ENCODE measurements at regions not wholly inside any gene's neighbourhood (a gene's known extent, or its start where the extent isn't known, plus 50 kb on each side); places are given as distances from the start of the nearest gene placed in this dataset.

GRCh38 chr10:28822719-28823464 is 145.6 kb downstream of the BAMBI start:
- H3K9me3 ChIP-seq = no peaks in the 10 kb centered on the region
- DNase-seq (ENCODE audit: low spot score) (no peak), ATAC-seq (ENCODE audit: insufficient number of reproducible peaks, low FRiP score, low read depth) (no peak)
- no peaks in the 10 kb centered on the region for H3K36me3 ChIP-seq
- no peak for TF ChIP-seq CTCF (IDR thresholded peaks at IDR 0.05)
- no peak overlapping the region for H3K4me3 ChIP-seq
- no peak overlapping the region for H3K27ac ChIP-seq
- no peaks in the 10 kb centered on the region for H3K27me3 ChIP-seq (replicated peaks; ENCODE audit: insufficient read depth)
- H3K4me1 ChIP-seq (ENCODE audit: control insufficient read depth in 1 of 2, low read depth in 2 of 2) = no peaks in the 10 kb centered on the region

GRCh38 chr10:28823501-28824075 is 146.3 kb downstream of the BAMBI start:
- DNase-seq (ENCODE audit: low spot score) = no peak
- Histone ChIP-seq H3K4me3 (no peak overlapping the region), H3K9me3 (no peaks in the 10 kb centered on the region), H3K27ac (no peak overlapping the region), H3K36me3 (no peaks in the 10 kb centered on the region), H3K27me3 (replicated peaks; ENCODE audit: insufficient read depth) (no peaks in the 10 kb centered on the region), H3K4me1 (ENCODE audit: control insufficient read depth in 1 of 2, low read depth in 2 of 2) (no peaks in the 10 kb centered on the region)
- no peak for ATAC-seq (ENCODE audit: insufficient number of reproducible peaks, low FRiP score, low read depth)
- TF ChIP-seq CTCF (IDR thresholded peaks at IDR 0.05) = no peak

- no peaks in the 10 kb centered on the region for H3K27me3 ChIP-seq (replicated peaks; ENCODE audit: insufficient read depth)
Measured at GRCh38 chr10:28833313-28833712, 156.0 kb downstream of the BAMBI start.

GRCh38 chr10:28836435-28836743 is 159.1 kb downstream of the BAMBI start:
- H3K36me3 ChIP-seq = no peaks in the 10 kb centered on the region
- DNase-seq (ENCODE audit: low spot score) = no peak
- no peaks in the 10 kb centered on the region for H3K9me3 ChIP-seq
- peaks cover 6 to 24% of the 10 kb centered on the region in 2 donors for H3K4me1 ChIP-seq (ENCODE audit: control insufficient read depth in 1 of 2, low read depth in 2 of 2)
- H3K4me3 ChIP-seq = no peak overlapping the region
- H3K27me3 ChIP-seq (replicated peaks; ENCODE audit: insufficient read depth) = no peaks in the 10 kb centered on the region
- ATAC-seq (ENCODE audit: insufficient number of reproducible peaks, low FRiP score, low read depth) = no peak
- no peak for TF ChIP-seq CTCF (IDR thresholded peaks at IDR 0.05)
- H3K27ac ChIP-seq = no peak overlapping the region

More at GRCh38 chr10:28833313-28833712, 156.0 kb downstream of the BAMBI start:
- Histone ChIP-seq H3K4me1 (ENCODE audit: control insufficient read depth in 1 of 2, low read depth in 2 of 2) (no peaks in the 10 kb centered on the region), H3K36me3 (no peaks in the 10 kb centered on the region), H3K4me3 (no peak overlapping the region), H3K27ac (no peak overlapping the region), H3K9me3 (no peaks in the 10 kb centered on the region)
- DNase-seq (ENCODE audit: low spot score) (no peak), ATAC-seq (ENCODE audit: insufficient number of reproducible peaks, low FRiP score, low read depth) (no peak)
- no peak for TF ChIP-seq CTCF (IDR thresholded peaks at IDR 0.05)

- no peak for ATAC-seq (ENCODE audit: insufficient number of reproducible peaks, low FRiP score, low read depth)
- H3K4me1 ChIP-seq (ENCODE audit: control insufficient read depth in 1 of 2, low read depth in 2 of 2) = peaks cover 10 to 34% of the 10 kb centered on the region in 2 donors
Measured at GRCh38 chr10:28837613-28838390, 160.5 kb downstream of the BAMBI start.

More at GRCh38 chr10:28837613-28838390, 160.5 kb downstream of the BAMBI start:
- Histone ChIP-seq H3K9me3 (no peaks in the 10 kb centered on the region), H3K4me3 (no peak overlapping the region), H3K27me3 (replicated peaks; ENCODE audit: insufficient read depth) (no peaks in the 10 kb centered on the region), H3K27ac (no peak overlapping the region), H3K36me3 (no peaks in the 10 kb centered on the region)
- no peak for TF ChIP-seq CTCF (IDR thresholded peaks at IDR 0.05)
- no peak for DNase-seq (ENCODE audit: low spot score)

Measured in thoracic aorta (tissue), 2 donors.